GM04504 (cell line): ENCODE measurements at regions not wholly inside any gene's neighbourhood (a gene's known extent, or its start where the extent isn't known, plus 50 kb on each side); places are given as distances from the start of the nearest gene placed in this dataset.
"Not testable (repeated sequence)": the region's sequence is repeated elsewhere in the genome, so short reads cannot be mapped to it uniquely, and the experiment has no call there.

Experiments
- DNase-seq: peaks from one replicate; pipeline ENCODE4 v3.0.0-alpha.2; 2012; ENCODE audit warnings: low read depth

GRCh38 chr7:115642194-115642593 is 388.4 kb downstream of the TFEC start:
- DNase-seq: no peak

GRCh38 chr7:115638853-115639252 is 391.7 kb downstream of the TFEC start:
- DNase-seq: no peak

- no peak for DNase-seq
These were observed 393.4 kb downstream of the TFEC start for GRCh38 chr7:115637128-115637527.

- DNase-seq: no peak
These were observed 394.7 kb downstream of the TFEC start for GRCh38 chr7:115635876-115636275.

- DNase-seq: peak; percentile 42
These were observed 395.2 kb downstream of the TFEC start for GRCh38 chr7:115635376-115635775.

GRCh38 chr7:115634633-115635032 is 395.9 kb downstream of the TFEC start:
- no peak for DNase-seq

- DNase-seq: no peak
These were observed 397.9 kb downstream of the TFEC start for GRCh38 chr7:115632636-115633035.

- no peak for DNase-seq
These were observed 398.8 kb downstream of the TFEC start for GRCh38 chr7:115631782-115632181.

- no peak for DNase-seq
These were observed 400.5 kb downstream of the TFEC start for GRCh38 chr7:115630049-115630448.

GRCh38 chr7:115618676-115619075 is 411.9 kb downstream of the TFEC start:
- DNase-seq: peak; percentile 69

- DNase-seq: no peak
These were observed 416.7 kb downstream of the TFEC start for GRCh38 chr7:115613836-115614235.

GRCh38 chr7:115603416-115603815 is 427.1 kb downstream of the TFEC start:
- no peak for DNase-seq

GRCh38 chr7:115600207-115600606 is 430.4 kb downstream of the TFEC start:
- DNase-seq: no peak

GRCh38 chr7:115599184-115599583 is 431.4 kb downstream of the TFEC start:
- not testable (repeated sequence) for DNase-seq

GRCh38 chr7:115597220-115597619 is 433.3 kb downstream of the TFEC start:
- not testable (repeated sequence) for DNase-seq

GRCh38 chr7:115593111-115593510 is 437.5 kb downstream of the TFEC start:
- no peak for DNase-seq

- no peak for DNase-seq
These were observed 445.4 kb downstream of the TFEC start for GRCh38 chr7:115585015-115585718.

- DNase-seq: no peak
These were observed 447.6 kb downstream of the TFEC start for GRCh38 chr7:115582956-115583355.

- no peak for DNase-seq
These were observed 452.0 kb downstream of the TFEC start for GRCh38 chr7:115578576-115578975.

GRCh38 chr7:115574681-115575291 is 455.8 kb downstream of the TFEC start:
- DNase-seq: no peak

GRCh38 chr7:115572111-115572510 is 458.5 kb downstream of the TFEC start:
- no peak for DNase-seq

GRCh38 chr7:115561335-115562110 is 469.0 kb downstream of the TFEC start:
- DNase-seq: peak; percentile 36

GRCh38 chr7:115559877-115560276 is 470.7 kb downstream of the TFEC start:
- no peak for DNase-seq
